ENCODE measurements at regions not wholly inside any gene's neighbourhood (a gene's known extent, or its start where the extent isn't known, plus 50 kb on each side); places are given as distances from the start of the nearest gene placed in this dataset.
"Not testable (repeated sequence)": the region's sequence is repeated elsewhere in the genome, so short reads cannot be mapped to it uniquely, and the experiment has no call there.

DNA sequence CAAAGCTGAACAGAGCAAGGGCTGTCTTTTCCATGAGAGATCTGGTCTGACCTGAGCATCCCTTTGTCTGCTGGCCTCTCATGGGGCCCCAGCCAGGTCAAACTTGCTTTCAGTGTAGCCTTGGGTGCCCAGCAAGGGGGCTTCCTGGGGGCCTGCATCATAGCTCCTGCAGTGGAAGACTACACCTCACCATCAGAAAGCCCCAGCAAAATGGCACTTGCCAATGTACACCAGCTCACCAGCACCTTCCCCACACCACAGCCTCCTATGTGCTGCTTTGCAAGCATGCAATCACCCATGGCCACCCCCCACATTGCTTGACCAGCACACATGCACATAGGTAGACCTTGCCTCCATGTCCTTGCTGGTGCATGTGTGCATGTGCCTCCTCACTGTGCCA, 1478.1 kb downstream of the FSTL5 start:
- Histone ChIP-seq H3K4me3 (ENCODE audit: low read length) (no peak overlapping the region), H3K27me3 (ENCODE audit: insufficient read depth, low read length) (no peaks in the 10 kb centered on the region), H3K27ac (ENCODE audit: low read length) (no peak overlapping the region), H3K36me3 (ENCODE audit: insufficient read depth, low read depth, low read length) (no peaks in the 10 kb centered on the region), H3K4me1 (ENCODE audit: insufficient read depth, low read length) (no peaks in the 10 kb centered on the region), H3K9ac (ENCODE audit: low read depth, low read length) (no peak overlapping the region), H3K9me3 (ENCODE audit: insufficient read depth, low read depth, low read length) (no peaks in the 10 kb centered on the region; the same call in 1 of the 2 replicates)

GRCh38 chr4:160701671-160702070, 1462.1 kb downstream of the FSTL5 start:
- Histone ChIP-seq H3K9me3 (ENCODE audit: insufficient read depth, low read depth, low read length) (no peaks in the 10 kb centered on the region), H3K9ac (ENCODE audit: low read depth, low read length) (no peak overlapping the region)

GRCh38 chr4:160709026-160709425, 1454.8 kb downstream of the FSTL5 start:
- Histone ChIP-seq H3K36me3 (ENCODE audit: insufficient read depth, low read depth, low read length) (no peaks in the 10 kb centered on the region), H3K4me1 (ENCODE audit: insufficient read depth, low read length) (no peaks in the 10 kb centered on the region), H3K27ac (ENCODE audit: low read length) (no peak overlapping the region), H3K27me3 (ENCODE audit: insufficient read depth, low read length) (no peaks in the 10 kb centered on the region), H3K4me3 (ENCODE audit: low read length) (no peak overlapping the region), H3K9me3 (ENCODE audit: insufficient read depth, low read depth, low read length) (no peaks in the 10 kb centered on the region), H3K9ac (ENCODE audit: low read depth, low read length) (no peak overlapping the region)

More at GRCh38 chr4:160701671-160702070, 1462.1 kb downstream of the FSTL5 start:
- H3K36me3 ChIP-seq (ENCODE audit: insufficient read depth, low read depth, low read length): no peaks in the 10 kb centered on the region
- no peak overlapping the region for H3K4me3 ChIP-seq (ENCODE audit: low read length)
- H3K27ac ChIP-seq (ENCODE audit: low read length): no peak overlapping the region
- no peaks in the 10 kb centered on the region for H3K27me3 ChIP-seq (ENCODE audit: insufficient read depth, low read length)
- no peaks in the 10 kb centered on the region for H3K4me1 ChIP-seq (ENCODE audit: insufficient read depth, low read length)

DNA sequence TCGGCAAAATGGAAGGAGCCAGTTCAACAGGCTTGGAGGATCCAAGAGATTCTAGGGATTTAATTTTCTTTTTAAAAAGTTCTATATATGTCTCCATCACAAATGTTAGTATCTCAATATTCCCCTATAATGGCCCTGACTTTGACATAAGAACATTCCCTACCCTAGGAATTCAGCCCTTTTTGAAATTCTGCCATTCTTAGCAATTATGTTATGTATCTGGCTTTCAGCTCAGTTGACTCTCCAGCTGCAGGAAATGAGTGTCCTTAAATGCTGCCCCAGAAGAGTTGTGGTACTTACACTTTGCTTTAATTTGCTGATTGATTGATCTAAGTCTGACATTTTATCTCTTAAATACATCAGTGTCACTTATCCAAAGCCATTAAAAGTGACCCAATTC, 1454.3 kb downstream of the FSTL5 start:
- no peak overlapping the region for H3K9ac ChIP-seq (ENCODE audit: low read depth, low read length)
- H3K9me3 ChIP-seq (ENCODE audit: insufficient read depth, low read depth, low read length): no peaks in the 10 kb centered on the region
- H3K27ac ChIP-seq (ENCODE audit: low read length): no peak overlapping the region
- H3K4me3 ChIP-seq (ENCODE audit: low read length): no peak overlapping the region
- H3K36me3 ChIP-seq (ENCODE audit: insufficient read depth, low read depth, low read length): no peaks in the 10 kb centered on the region
- H3K4me1 ChIP-seq (ENCODE audit: insufficient read depth, low read length): no peaks in the 10 kb centered on the region
- no peaks in the 10 kb centered on the region for H3K27me3 ChIP-seq (ENCODE audit: insufficient read depth, low read length)

- Histone ChIP-seq H3K4me3 (ENCODE audit: low read length) (no peak overlapping the region), H3K4me1 (ENCODE audit: insufficient read depth, low read length) (no peaks in the 10 kb centered on the region), H3K27me3 (ENCODE audit: insufficient read depth, low read length) (no peaks in the 10 kb centered on the region), H3K36me3 (ENCODE audit: insufficient read depth, low read depth, low read length) (no peaks in the 10 kb centered on the region), H3K9me3 (ENCODE audit: insufficient read depth, low read depth, low read length) (no peaks in the 10 kb centered on the region), H3K9ac (ENCODE audit: low read depth, low read length) (no peak overlapping the region), H3K27ac (ENCODE audit: low read length) (no peak overlapping the region)
These were observed 1447.2 kb downstream of the FSTL5 start for GRCh38 chr4:160716551-160716950.

GRCh38 chr4:160717848-160718247, 1446.0 kb downstream of the FSTL5 start:
- Histone ChIP-seq H3K4me1 (ENCODE audit: insufficient read depth, low read length) (no peaks in the 10 kb centered on the region), H3K4me3 (ENCODE audit: low read length) (no peak overlapping the region), H3K9ac (ENCODE audit: low read depth, low read length) (no peak overlapping the region), H3K9me3 (ENCODE audit: insufficient read depth, low read depth, low read length) (no peaks in the 10 kb centered on the region), H3K36me3 (ENCODE audit: insufficient read depth, low read depth, low read length) (no peaks in the 10 kb centered on the region), H3K27ac (ENCODE audit: low read length) (no peak overlapping the region), H3K27me3 (ENCODE audit: insufficient read depth, low read length) (no peaks in the 10 kb centered on the region)

GRCh38 chr4:160724063-160724462, 1439.7 kb downstream of the FSTL5 start:
- no peaks in the 10 kb centered on the region for H3K9me3 ChIP-seq (ENCODE audit: insufficient read depth, low read depth, low read length)
- no peaks in the 10 kb centered on the region for H3K36me3 ChIP-seq (ENCODE audit: insufficient read depth, low read depth, low read length)
- H3K4me1 ChIP-seq (ENCODE audit: insufficient read depth, low read length): no peaks in the 10 kb centered on the region
- H3K27ac ChIP-seq (ENCODE audit: low read length): no peak overlapping the region
- H3K4me3 ChIP-seq (ENCODE audit: low read length): no peak overlapping the region
- H3K27me3 ChIP-seq (ENCODE audit: insufficient read depth, low read length): no peaks in the 10 kb centered on the region
- no peak overlapping the region for H3K9ac ChIP-seq (ENCODE audit: low read depth, low read length)

DNA sequence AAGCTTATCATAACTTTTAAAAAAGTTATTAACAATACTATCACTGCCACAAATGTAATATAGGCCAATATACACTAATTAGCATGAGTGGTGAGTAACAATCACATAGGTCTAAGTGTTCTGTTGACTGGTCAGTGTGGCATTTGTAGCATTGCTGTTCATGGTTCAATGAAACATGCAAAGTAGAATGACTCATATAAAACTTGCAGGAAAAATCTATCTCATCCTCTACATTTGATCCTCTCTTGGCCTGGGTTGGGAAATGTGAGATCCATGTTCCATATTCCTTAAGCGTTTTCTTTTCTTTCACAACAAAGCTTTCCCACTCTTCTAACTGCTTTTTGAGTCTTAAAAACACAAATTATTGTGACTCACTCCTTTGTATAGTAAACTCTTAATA, 1418.7 kb downstream of the FSTL5 start:
- H3K9ac ChIP-seq (ENCODE audit: low read depth, low read length): no peak overlapping the region

GRCh38 chr4:160746585-160746984, 1417.2 kb downstream of the FSTL5 start:
- H3K9ac ChIP-seq (ENCODE audit: low read depth, low read length); H3K4me1 ChIP-seq (ENCODE audit: insufficient read depth, low read length); H3K9me3 ChIP-seq (ENCODE audit: insufficient read depth, low read depth, low read length); H3K4me3 ChIP-seq (ENCODE audit: low read length); H3K27me3 ChIP-seq (ENCODE audit: insufficient read depth, low read length); H3K27ac ChIP-seq (ENCODE audit: low read length); H3K36me3 ChIP-seq (ENCODE audit: insufficient read depth, low read depth, low read length): not testable (repeated sequence)

More for the DNA sequence above, 1418.7 kb downstream of the FSTL5 start:
- Histone ChIP-seq H3K27me3 (ENCODE audit: insufficient read depth, low read length) (no peaks in the 10 kb centered on the region), H3K27ac (ENCODE audit: low read length) (no peak overlapping the region), H3K4me1 (ENCODE audit: insufficient read depth, low read length) (no peaks in the 10 kb centered on the region), H3K4me3 (ENCODE audit: low read length) (no peak overlapping the region), H3K9me3 (ENCODE audit: insufficient read depth, low read depth, low read length) (no peaks in the 10 kb centered on the region; the same call in 1 of the 2 replicates), H3K36me3 (ENCODE audit: insufficient read depth, low read depth, low read length) (no peaks in the 10 kb centered on the region)

GRCh38 chr4:160772668-160773067, 1391.1 kb downstream of the FSTL5 start:
- H3K9me3 ChIP-seq (ENCODE audit: insufficient read depth, low read depth, low read length): no peaks in the 10 kb centered on the region; the same call in 1 of the 2 replicates
- H3K36me3 ChIP-seq (ENCODE audit: insufficient read depth, low read depth, low read length): no peaks in the 10 kb centered on the region
- H3K9ac ChIP-seq (ENCODE audit: low read depth, low read length): no peak overlapping the region
- no peaks in the 10 kb centered on the region for H3K4me1 ChIP-seq (ENCODE audit: insufficient read depth, low read length)
- no peak overlapping the region for H3K27ac ChIP-seq (ENCODE audit: low read length)
- no peak overlapping the region for H3K4me3 ChIP-seq (ENCODE audit: low read length)
- H3K27me3 ChIP-seq (ENCODE audit: insufficient read depth, low read length): no peaks in the 10 kb centered on the region

DNA sequence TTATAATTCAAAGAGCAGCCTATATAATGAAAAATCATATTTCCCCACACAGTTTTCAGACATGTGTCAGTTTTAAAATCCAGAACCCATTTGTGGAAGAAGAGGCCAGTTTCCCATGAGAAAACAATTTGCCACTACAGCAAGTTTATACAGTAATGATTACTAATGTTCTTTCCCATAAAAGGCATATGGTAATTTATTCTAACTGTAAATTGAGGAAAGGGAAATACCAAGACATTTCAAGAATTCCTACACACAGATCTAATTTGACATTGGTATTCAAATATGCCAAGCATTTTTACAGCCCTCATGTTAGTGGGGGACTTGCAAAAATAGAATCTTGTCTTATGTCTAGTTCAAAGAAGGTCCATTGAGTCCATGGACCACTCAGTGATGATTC, 1368.6 kb downstream of the FSTL5 start:
- H3K9ac ChIP-seq (ENCODE audit: low read depth, low read length): no peak overlapping the region
- no peaks in the 10 kb centered on the region for H3K27me3 ChIP-seq (ENCODE audit: insufficient read depth, low read length)
- no peak overlapping the region for H3K27ac ChIP-seq (ENCODE audit: low read length)
- H3K4me1 ChIP-seq (ENCODE audit: insufficient read depth, low read length): no peaks in the 10 kb centered on the region
- H3K36me3 ChIP-seq (ENCODE audit: insufficient read depth, low read depth, low read length): no peaks in the 10 kb centered on the region
- peaks cover 32% of the 10 kb centered on the region; the same call in 1 of the 2 replicates for H3K9me3 ChIP-seq (ENCODE audit: insufficient read depth, low read depth, low read length)
- no peak overlapping the region for H3K4me3 ChIP-seq (ENCODE audit: low read length)

- H3K36me3 ChIP-seq (ENCODE audit: insufficient read depth, low read depth, low read length): no peaks in the 10 kb centered on the region
- H3K9me3 ChIP-seq (ENCODE audit: insufficient read depth, low read depth, low read length): no peaks in the 10 kb centered on the region
- H3K4me1 ChIP-seq (ENCODE audit: insufficient read depth, low read length): no peaks in the 10 kb centered on the region
- H3K27ac ChIP-seq (ENCODE audit: low read length): no peak overlapping the region
- no peaks in the 10 kb centered on the region for H3K27me3 ChIP-seq (ENCODE audit: insufficient read depth, low read length)
- H3K9ac ChIP-seq (ENCODE audit: low read depth, low read length): no peak overlapping the region
- no peak overlapping the region for H3K4me3 ChIP-seq (ENCODE audit: low read length)
These were observed 1355.6 kb downstream of the FSTL5 start for GRCh38 chr4:160808174-160808573.

DNA sequence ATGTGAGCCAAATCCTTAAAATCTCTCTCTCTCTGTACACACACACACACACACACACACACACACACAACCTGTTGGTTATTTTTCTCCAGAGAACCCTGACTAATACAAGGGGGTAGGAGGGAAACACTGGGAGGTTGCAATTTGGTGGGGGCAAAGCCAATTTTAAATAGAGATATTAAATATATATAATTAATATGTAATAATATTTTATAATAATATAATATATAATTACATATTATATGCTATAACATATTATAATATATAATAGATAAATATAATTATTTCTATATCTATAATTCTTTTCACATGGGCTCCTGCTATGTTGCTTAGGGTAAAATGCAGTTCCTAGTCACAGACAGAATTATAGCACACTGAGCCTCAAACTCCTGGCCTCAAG, 1354.2 kb downstream of the FSTL5 start:
- no peak overlapping the region for H3K27ac ChIP-seq (ENCODE audit: low read length)
- H3K36me3 ChIP-seq (ENCODE audit: insufficient read depth, low read depth, low read length): no peaks in the 10 kb centered on the region
- no peaks in the 10 kb centered on the region for H3K27me3 ChIP-seq (ENCODE audit: insufficient read depth, low read length)
- no peaks in the 10 kb centered on the region for H3K4me1 ChIP-seq (ENCODE audit: insufficient read depth, low read length)
- no peak overlapping the region for H3K4me3 ChIP-seq (ENCODE audit: low read length)
- H3K9me3 ChIP-seq (ENCODE audit: insufficient read depth, low read depth, low read length): no peaks in the 10 kb centered on the region
- no peak overlapping the region for H3K9ac ChIP-seq (ENCODE audit: low read depth, low read length)
